ENCODE measurements at regions not wholly inside any gene's neighbourhood (a gene's known extent, or its start where the extent isn't known, plus 50 kb on each side); places are given as distances from the start of the nearest gene placed in this dataset.

- TF ChIP-seq CTCF (optimal IDR thresholded peaks at IDR 0.05 in 1 of 3, IDR thresholded peaks at IDR 0.05 in 1 of 3, conservative IDR thresholded peaks at IDR 0.05 in 1 of 3; ENCODE audit: extremely low read depth in 1 of 3, insufficient read depth in 2 of 3, low read length in 3 of 3) (no peak), EZH2 (IDR thresholded peaks at IDR 0.05; ENCODE audit: low read length) (no peak)
Observed at GRCh38 chr10:91006752-91007346, 86.0 kb upstream of the ANKRD1 start.

Data from keratinocyte (primary cell).